GM18499 (cell line): ENCODE measurements at regions not wholly inside any gene's neighbourhood (a gene's known extent, or its start where the extent isn't known, plus 50 kb on each side); places are given as distances from the start of the nearest gene placed in this dataset.
"Not testable (repeated sequence)": the region's sequence is repeated elsewhere in the genome, so short reads cannot be mapped to it uniquely, and the experiment has no call there.

Experiments used
- ATAC-seq: cut with Tn5 transposase; IDR thresholded peaks from one replicate; pipeline ENCODE4 v1.9.1; 2021; ENCODE audit warnings: moderate number of reproducible peaks; ENCODE audit not compliant: insufficient read depth, unreplicated experiment

- not testable (repeated sequence) for ATAC-seq
Observed at GRCh38 chr16:21422824-21423223, 144.7 kb upstream of the CRYM start.

- ATAC-seq, result not testable (repeated sequence)
Observed at GRCh38 chr16:21404699-21405098, 126.6 kb upstream of the CRYM start.

GRCh38 chr16:21397866-21398265 is 119.8 kb upstream of the CRYM start:
- not testable (repeated sequence) for ATAC-seq

- not testable (repeated sequence) for ATAC-seq
Observed at GRCh38 chr16:21396545-21396944, 118.5 kb upstream of the CRYM start.

GRCh38 chr16:21390634-21391033 is 112.5 kb upstream of the CRYM start:
- ATAC-seq, result not testable (repeated sequence)

- not testable (repeated sequence) for ATAC-seq
Observed at GRCh38 chr16:21389860-21390259, 111.8 kb upstream of the CRYM start.

GRCh38 chr16:21387757-21388156 is 109.7 kb upstream of the CRYM start:
- not testable (repeated sequence) for ATAC-seq

GRCh38 chr16:21386201-21386915 is 108.3 kb upstream of the CRYM start:
- ATAC-seq, result not testable (repeated sequence)

- not testable (repeated sequence) for ATAC-seq
Observed at GRCh38 chr16:21383682-21384081, 105.6 kb upstream of the CRYM start.

- ATAC-seq, result not testable (repeated sequence)
Observed at GRCh38 chr16:21379645-21380044, 101.6 kb upstream of the CRYM start.

GRCh38 chr16:21376196-21376899 is 98.3 kb upstream of the CRYM start:
- not testable (repeated sequence) for ATAC-seq

GRCh38 chr16:21375334-21375733 is 97.2 kb upstream of the CRYM start:
- ATAC-seq, result not testable (repeated sequence)

GRCh38 chr16:21373454-21373853 is 95.4 kb upstream of the CRYM start:
- ATAC-seq, result not testable (repeated sequence)

GRCh38 chr16:21372862-21373261 is 94.8 kb upstream of the CRYM start:
- ATAC-seq, result not testable (repeated sequence)

GRCh38 chr16:21372162-21372835 is 94.2 kb upstream of the CRYM start:
- ATAC-seq, result not testable (repeated sequence)

GRCh38 chr16:21370791-21371190 is 92.7 kb upstream of the CRYM start:
- ATAC-seq, result not testable (repeated sequence)

- not testable (repeated sequence) for ATAC-seq
Observed at GRCh38 chr16:21368973-21369942, 91.2 kb upstream of the CRYM start.

- not testable (repeated sequence) for ATAC-seq
Observed at GRCh38 chr16:21367733-21368421, 89.8 kb upstream of the CRYM start.

GRCh38 chr16:21366998-21367397 is 88.9 kb upstream of the CRYM start:
- not testable (repeated sequence) for ATAC-seq
